ENCODE measurements at regions not wholly inside any gene's neighbourhood (a gene's known extent, or its start where the extent isn't known, plus 50 kb on each side); places are given as distances from the start of the nearest gene placed in this dataset.

DNA sequence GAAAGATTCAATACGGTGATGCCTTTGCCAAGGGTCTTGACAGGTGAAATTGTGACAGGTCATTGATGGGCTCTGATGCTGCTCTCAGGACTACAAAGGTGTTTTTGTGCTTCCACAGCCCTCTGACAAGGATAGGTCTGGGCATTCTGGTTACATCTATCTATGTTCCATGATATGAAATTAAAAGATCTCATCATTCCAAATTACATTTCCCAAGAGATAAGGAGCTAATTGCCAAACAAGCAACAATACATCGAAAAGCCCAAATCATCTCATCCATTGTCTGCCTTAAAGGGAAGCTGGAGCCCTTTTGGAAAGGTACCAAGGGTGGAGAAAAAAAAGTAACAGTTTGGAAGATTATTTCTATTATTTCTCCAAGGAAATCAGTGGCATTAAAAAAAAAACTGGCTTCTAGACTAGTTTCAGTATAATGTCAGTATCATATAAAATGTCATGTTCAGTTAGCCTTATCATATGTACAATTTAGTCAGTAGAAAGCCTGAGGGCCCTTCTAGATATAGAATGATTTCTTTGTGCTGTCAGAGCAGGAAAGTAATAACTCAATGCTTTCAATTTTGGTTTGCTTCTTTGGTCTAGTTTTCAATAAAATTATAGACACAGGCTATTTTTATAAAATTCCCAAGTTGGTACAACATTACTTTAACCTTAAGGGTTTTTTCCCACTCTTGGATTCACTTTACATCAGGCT lies 224.5 kb upstream of the GPRIN3 start:
- Histone ChIP-seq H3K36me3 (replicated peaks in 1 of 2; ENCODE audit: control extremely low read depth in 1 of 2, control insufficient read depth in 1 of 2, extremely low read depth in 1 of 2, insufficient read depth in 2 of 2, low read length in 1 of 2) (no peaks in the 10 kb centered on the region), H4K20me1 (ENCODE audit: control insufficient read depth, insufficient read depth, low read length, poor library complexity, severe bottlenecking) (no peaks in the 10 kb centered on the region), H3K9ac (ENCODE audit: low read length) (no peak overlapping the region), H3K4me2 (replicated peaks; ENCODE audit: low read depth, low read length, poor library complexity, severe bottlenecking) (no peak overlapping the region), H3K27me3 (replicated peaks in 1 of 4; ENCODE audit: control extremely low read depth in 1 of 4, control insufficient read depth in 3 of 4, insufficient read depth in 4 of 4, low read length in 3 of 4) (no peaks in the 10 kb centered on the region), H3K4me3 (ENCODE audit: control extremely low read depth in 1 of 5, extremely low read depth in 1 of 5, insufficient read depth in 1 of 5, low read depth in 2 of 5, low read length in 4 of 5) (no peak overlapping the region), H3K79me2 (ENCODE audit: control insufficient read depth, insufficient read depth, low read length) (no peaks in the 10 kb centered on the region), H3K9me3 (ENCODE audit: control extremely low read depth in 1 of 3, control insufficient read depth in 2 of 3, insufficient read depth in 1 of 3, low read length in 2 of 3) (peaks cover 0 to 3% (median 0%) of the 10 kb centered on the region in 3 donors), H3K4me1 (ENCODE audit: control insufficient read depth in 2 of 2, insufficient read depth in 2 of 2, low read length in 2 of 2) (no peaks in the 10 kb centered on the region), H3K27ac (ENCODE audit: low read length in 2 of 2) (no peak overlapping the region), H2AFZ (ENCODE audit: insufficient read depth, low read depth, low read length, poor library complexity, severe bottlenecking) (no peak overlapping the region)
- CTCF ChIA-PET, result no interaction called here
- 87% methylated on average over 1 of the region's 2 CpGs for WGBS (ENCODE audit: insufficient coverage)
- H3K27ac Mint-ChIP-seq, result no peak overlapping the region
- peaks cover 9% of the 10 kb centered on the region for H3K27me3 Mint-ChIP-seq
- no peak overlapping the region for H3K4me3 Mint-ChIP-seq
- ATAC-seq (ENCODE audit: low read depth) (no peak), DNase-seq (no peak)
- TF ChIP-seq EZH2 (IDR thresholded peaks at IDR 0.05; ENCODE audit: borderline replicate concordance, insufficient read depth, low read depth, low read length, poor library complexity, severe bottlenecking), result no peak
- intact Hi-C loops (cut with micrococcal nuclease), result loop anchor here (2.0 kb wide), 1 partner anchor 75 kb away; no protein-coding TSS in a partner anchor
- no peaks in the 10 kb centered on the region for H3K9me3 Mint-ChIP-seq (ENCODE audit: insufficient read depth)
- POLR2A ChIA-PET, result no interaction called here
- H3K4me1 Mint-ChIP-seq, result no peaks in the 10 kb centered on the region

- CTCF ChIA-PET, result no interaction called here
- WGBS (ENCODE audit: insufficient coverage), result no CpG with 5 or more reads among the region's 4 CpGs
Observed at GRCh38 chr4:89528526-89529133, 221.0 kb upstream of the GPRIN3 start.

More at GRCh38 chr4:89528526-89529133, 221.0 kb upstream of the GPRIN3 start:
- Histone ChIP-seq H3K36me3 (replicated peaks in 1 of 2; ENCODE audit: control extremely low read depth in 1 of 2, control insufficient read depth in 1 of 2, extremely low read depth in 1 of 2, insufficient read depth in 2 of 2, low read length in 1 of 2) (no peaks in the 10 kb centered on the region), H3K9me3 (ENCODE audit: control extremely low read depth in 1 of 3, control insufficient read depth in 2 of 3, insufficient read depth in 1 of 3, low read length in 2 of 3) (no peaks in the 10 kb centered on the region), H3K4me1 (ENCODE audit: control insufficient read depth in 2 of 2, insufficient read depth in 2 of 2, low read length in 2 of 2) (no peaks in the 10 kb centered on the region), H3K4me3 (ENCODE audit: control extremely low read depth in 1 of 5, extremely low read depth in 1 of 5, insufficient read depth in 1 of 5, low read depth in 2 of 5, low read length in 4 of 5) (no peak overlapping the region), H3K9ac (ENCODE audit: low read length) (no peak overlapping the region), H4K20me1 (ENCODE audit: control insufficient read depth, insufficient read depth, low read length, poor library complexity, severe bottlenecking) (no peaks in the 10 kb centered on the region), H2AFZ (ENCODE audit: insufficient read depth, low read depth, low read length, poor library complexity, severe bottlenecking) (no peak overlapping the region), H3K4me2 (replicated peaks; ENCODE audit: low read depth, low read length, poor library complexity, severe bottlenecking) (no peak overlapping the region), H3K27me3 (replicated peaks in 1 of 4; ENCODE audit: control extremely low read depth in 1 of 4, control insufficient read depth in 3 of 4, insufficient read depth in 4 of 4, low read length in 3 of 4) (no peaks in the 10 kb centered on the region), H3K27ac (ENCODE audit: low read length in 2 of 2) (no peak overlapping the region), H3K79me2 (ENCODE audit: control insufficient read depth, insufficient read depth, low read length) (no peaks in the 10 kb centered on the region)
- no peak for TF ChIP-seq CTCF (IDR thresholded peaks at IDR 0.05)
- TF ChIP-seq EZH2 (IDR thresholded peaks at IDR 0.05; ENCODE audit: borderline replicate concordance, insufficient read depth, low read depth, low read length, poor library complexity, severe bottlenecking), result no peak
- Mint-ChIP-seq H3K4me3 (no peak overlapping the region), H3K4me1 (no peaks in the 10 kb centered on the region), H3K9me3 (ENCODE audit: insufficient read depth) (no peaks in the 10 kb centered on the region), H3K27ac (no peak overlapping the region), H3K27me3 (peaks cover 9% of the 10 kb centered on the region)
- intact Hi-C loops (cut with micrococcal nuclease), result no loop called here
- no peak for ATAC-seq (ENCODE audit: low read depth)
- POLR2A ChIA-PET, result no interaction called here
- no peak for DNase-seq
